H9 (cell line): ENCODE measurements at regions not wholly inside any gene's neighbourhood (a gene's known extent, or its start where the extent isn't known, plus 50 kb on each side); places are given as distances from the start of the nearest gene placed in this dataset.
A peak's percentile ranks its signal among the peaks of the same experiment; 100 is the strongest.

Source experiments
- DNase-seq: peaks from one replicate; pipeline ENCODE4 v3.0.0-alpha.2; 2017
- H2AFZ ChIP-seq: one replicate; pipeline ENCODE4 v1.6.1; 2013; ENCODE audit warnings: mild to moderate bottlenecking, low read length, control low read depth, moderate library complexity
- H2AK5ac ChIP-seq: 2 replicates; pipeline ENCODE4 v1.6.1; 2013; ENCODE audit warnings: low read length, control low read depth, mixed read lengths; ENCODE audit not compliant: insufficient read length
- H2BK120ac ChIP-seq: one replicate; pipeline ENCODE4 v1.6.1; 2013; ENCODE audit warnings: low read depth, mild to moderate bottlenecking, low read length, control low read depth, inconsistent platforms; ENCODE audit not compliant: poor library complexity, severe bottlenecking
- H2BK12ac ChIP-seq: 2 replicates; pipeline ENCODE4 v1.6.1; 2013; ENCODE audit warnings: low read length, control low read depth, mixed read lengths, low read depth; ENCODE audit not compliant: insufficient read length
- H2BK15ac ChIP-seq: 2 replicates; pipeline ENCODE4 v1.6.1; 2013; ENCODE audit warnings: low read depth, low read length, control low read depth
- H2BK20ac ChIP-seq: one replicate; pipeline ENCODE4 v1.6.1; 2013; ENCODE audit warnings: low read depth, mild to moderate bottlenecking, low read length, control low read depth, inconsistent platforms; ENCODE audit not compliant: poor library complexity, severe bottlenecking
- H2BK5ac ChIP-seq: 2 replicates; pipeline ENCODE4 v1.6.1; 2013; ENCODE audit warnings: low read length, control low read depth, mixed read lengths; ENCODE audit not compliant: insufficient read length
- H3K14ac ChIP-seq: 2 replicates; pipeline ENCODE4 v1.6.1; 2013; ENCODE audit warnings: low read length, control low read depth; ENCODE audit not compliant: insufficient read depth
- H3K18ac ChIP-seq: 2 replicates; pipeline ENCODE4 v1.6.1; 2013; ENCODE audit warnings: low read depth, mild to moderate bottlenecking, mixed read lengths, low read length, control low read depth; ENCODE audit not compliant: insufficient read length
- H3K23ac ChIP-seq: 2 replicates; pipeline ENCODE4 v1.6.1; 2013; ENCODE audit warnings: low read length, control low read depth, mixed read lengths, low read depth; ENCODE audit not compliant: insufficient read length
- H3K23me2 ChIP-seq: 2 replicates; pipeline ENCODE4 v1.6.1; 2013; ENCODE audit warnings: low read depth, mild to moderate bottlenecking, mixed read lengths, low read length, control low read depth; ENCODE audit not compliant: insufficient read length, poor library complexity, severe bottlenecking
- H3K27ac ChIP-seq: 2 replicates; pipeline ENCODE4 v1.5.1; 2013; ENCODE audit warnings: low read length, control low read depth, mixed read lengths, low read depth; ENCODE audit not compliant: insufficient read length
- H3K27me3 ChIP-seq: 2 replicates; pipeline ENCODE4 v1.6.1; 2013; ENCODE audit warnings: low read length, control low read depth, inconsistent platforms; ENCODE audit not compliant: insufficient read depth
- H3K4ac ChIP-seq: 2 replicates; pipeline ENCODE4 v1.6.1; 2013; ENCODE audit warnings: low read depth, mild to moderate bottlenecking, control low read depth, inconsistent platforms, low read length, moderate library complexity
- H3K4me1 ChIP-seq: 2 replicates; pipeline ENCODE4 v1.6.1; 2013; ENCODE audit warnings: low read length, control low read depth, inconsistent platforms; ENCODE audit not compliant: insufficient read depth
- H3K4me2 ChIP-seq: 2 replicates; pipeline ENCODE4 v1.6.1; 2013; ENCODE audit warnings: low read length, control low read depth, mixed read lengths; ENCODE audit not compliant: insufficient read length, insufficient read depth
- H3K56ac ChIP-seq: 2 replicates; pipeline ENCODE4 v1.6.1; 2013; ENCODE audit warnings: low read depth, mild to moderate bottlenecking, mixed read lengths, low read length, control low read depth; ENCODE audit not compliant: insufficient read length
- H3K79me1 ChIP-seq: 2 replicates; pipeline ENCODE4 v1.6.1; 2013; ENCODE audit warnings: low read depth, mild to moderate bottlenecking, moderate library complexity, low read length, control low read depth, inconsistent platforms; ENCODE audit not compliant: insufficient read depth, poor library complexity, severe bottlenecking
- H3K79me2 ChIP-seq: 2 replicates; pipeline ENCODE4 v1.6.1; 2013; ENCODE audit warnings: low read length, control low read depth, inconsistent platforms; ENCODE audit not compliant: insufficient read depth
- H3K9ac ChIP-seq: 2 replicates; pipeline ENCODE4 v1.6.1; 2013; ENCODE audit warnings: low read length, control low read depth, mixed read lengths; ENCODE audit not compliant: insufficient read length; ENCODE audit errors: extremely low read depth
- H3K9me3 ChIP-seq: one replicate; pipeline ENCODE4 v1.6.1; 2013; ENCODE audit warnings: low read depth, low read length, inconsistent platforms; ENCODE audit not compliant: control insufficient read depth
- H3T11ph ChIP-seq: one replicate; pipeline ENCODE4 v1.6.1; 2013; ENCODE audit warnings: mild to moderate bottlenecking, low read length, control low read depth, inconsistent platforms
- H4K20me1 ChIP-seq: one replicate; pipeline ENCODE4 v1.6.1; 2013; ENCODE audit not compliant: control insufficient read depth, insufficient read length, insufficient read depth
- H4K5ac ChIP-seq: 2 replicates; pipeline ENCODE4 v1.6.1; 2013; ENCODE audit warnings: low read depth, mild to moderate bottlenecking, mixed read lengths, low read length, control low read depth; ENCODE audit not compliant: insufficient read length
- H4K8ac ChIP-seq: replicated peaks from 2 replicates; pipeline ENCODE4 v1.6.1; 2013; ENCODE audit warnings: low read length, control low read depth, mixed read lengths, low read depth; ENCODE audit not compliant: insufficient read length
- H4K91ac ChIP-seq: 2 replicates; pipeline ENCODE4 v1.6.1; 2013; ENCODE audit warnings: low read depth, mild to moderate bottlenecking, moderate library complexity, mixed read lengths, low read length, control low read depth; ENCODE audit not compliant: insufficient read length
- H3K27ac Mint-ChIP-seq, 3 experiments: 2 replicates in 2 of 3; 3 replicates in 1 of 3; pipeline ENCODE4 v1.8.0; 2020 to 2021; ENCODE audit warnings: mixed read lengths in 3 of 3, mild to moderate bottlenecking in 1 of 3, moderate library complexity in 1 of 3
- H3K27me3 Mint-ChIP-seq: 2 replicates; pipeline ENCODE4 v1.8.0; 2021; ENCODE audit warnings: low read depth, mild to moderate bottlenecking, moderate library complexity, mixed read lengths
- H3K36me3 Mint-ChIP-seq, 3 experiments: 2 replicates in 2 of 3; 3 replicates in 1 of 3; pipeline ENCODE4 v1.8.0; 2020 to 2021; ENCODE audit warnings: low read depth in 3 of 3, mixed read lengths in 3 of 3; ENCODE audit not compliant: insufficient read depth in 1 of 3
- H3K4me1 Mint-ChIP-seq, 2 experiments: 2 replicates each; pipeline ENCODE4 v1.8.0; 2020; ENCODE audit warnings: mixed read lengths in 2 of 2
- H3K4me3 Mint-ChIP-seq, 2 experiments: 2 replicates in 1 of 2; 3 replicates in 1 of 2; pipeline ENCODE4 v1.8.0; 2020 to 2021; ENCODE audit warnings: mild to moderate bottlenecking in 2 of 2, mixed read lengths in 2 of 2, moderate library complexity in 1 of 2
- H3K9me3 Mint-ChIP-seq, 2 experiments: 2 replicates in 1 of 2; 3 replicates in 1 of 2; pipeline ENCODE4 v1.8.0; 2020; ENCODE audit warnings: mild to moderate bottlenecking in 2 of 2, mixed read lengths in 2 of 2, moderate library complexity in 1 of 2
- WGBS: extraction: QIAGEN DNeasy Blood & Tissue Kit; methylation state at CpG from one replicate; pipeline ENCODE4 v1.1.7; 2013; ENCODE audit warnings: missing lambda C conversion rate, low lambda C conversion rate, mixed read lengths; ENCODE audit not compliant: insufficient read length; ENCODE audit errors: extremely low coverage; 5-methylcytosine and 5-hydroxymethylcytosine counted together
- TF ChIP-seq, protein P1 (sequence below): fragments of 200-600 bp; sonication (generic); conservative IDR thresholded peaks from 3 replicates; pipeline ENCODE4 v1.8.0; 2021; ENCODE audit warnings: antibody characterized with exemption, mild to moderate bottlenecking

DNA sequence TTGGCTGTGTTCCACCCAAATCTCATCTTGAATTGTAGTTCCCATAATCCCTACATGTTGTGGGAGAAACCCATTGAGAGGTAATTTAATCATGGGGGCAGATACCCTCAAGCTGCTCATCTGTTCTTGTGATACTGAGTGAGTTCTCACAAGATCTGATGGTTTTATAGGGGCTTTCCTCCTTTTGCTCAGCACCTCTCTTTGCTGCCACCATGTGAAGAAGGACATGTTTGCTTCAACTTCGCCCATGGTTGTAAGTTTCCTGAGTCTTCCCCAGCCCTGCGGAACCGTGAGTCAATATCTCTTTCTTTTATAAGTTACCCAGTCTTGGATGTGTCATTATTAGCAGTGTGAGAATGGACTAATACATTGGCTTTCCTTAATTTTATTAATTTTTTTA, 527.8 kb downstream of the MDFIC start:
- Mint-ChIP-seq H3K36me3 (no peaks in the 10 kb centered on the region; a peak in 1 of 7 replicates), H3K27me3 (no peaks in the 10 kb centered on the region), H3K4me1 (no peaks in the 10 kb centered on the region), H3K9me3 (no peaks in the 10 kb centered on the region), H3K27ac (no peak overlapping the region), H3K4me3 (no peak overlapping the region)
- Histone ChIP-seq H4K5ac (no peak overlapping the region), H2BK120ac (no peak overlapping the region), H3K23ac (no peak overlapping the region), H3K56ac (no peak overlapping the region), H2BK15ac (no peak overlapping the region), H3K14ac (no peak overlapping the region), H3K79me2 (no peaks in the 10 kb centered on the region), H3K9ac (no peak overlapping the region), H3K79me1 (no peaks in the 10 kb centered on the region), H3K4me1 (no peaks in the 10 kb centered on the region), H3K9me3 (no peaks in the 10 kb centered on the region), H3K27me3 (no peaks in the 10 kb centered on the region), H2AFZ (no peak overlapping the region), H2BK5ac (no peak overlapping the region), H3K18ac (no peak overlapping the region), H3K4ac (no peak overlapping the region), H3K4me2 (no peak overlapping the region), H4K20me1 (no peaks in the 10 kb centered on the region), H3K23me2 (no peaks in the 10 kb centered on the region), H4K8ac (no peak overlapping the region), H2BK12ac (no peak overlapping the region), H3T11ph (no peak overlapping the region), H3K27ac (no peak overlapping the region), H2BK20ac (no peak overlapping the region), H4K91ac (no peak overlapping the region), H2AK5ac (no peak overlapping the region)
- WGBS, result no CpG with 5 or more reads among the region's 3 CpGs
- TF ChIP-seq, protein P1, sequence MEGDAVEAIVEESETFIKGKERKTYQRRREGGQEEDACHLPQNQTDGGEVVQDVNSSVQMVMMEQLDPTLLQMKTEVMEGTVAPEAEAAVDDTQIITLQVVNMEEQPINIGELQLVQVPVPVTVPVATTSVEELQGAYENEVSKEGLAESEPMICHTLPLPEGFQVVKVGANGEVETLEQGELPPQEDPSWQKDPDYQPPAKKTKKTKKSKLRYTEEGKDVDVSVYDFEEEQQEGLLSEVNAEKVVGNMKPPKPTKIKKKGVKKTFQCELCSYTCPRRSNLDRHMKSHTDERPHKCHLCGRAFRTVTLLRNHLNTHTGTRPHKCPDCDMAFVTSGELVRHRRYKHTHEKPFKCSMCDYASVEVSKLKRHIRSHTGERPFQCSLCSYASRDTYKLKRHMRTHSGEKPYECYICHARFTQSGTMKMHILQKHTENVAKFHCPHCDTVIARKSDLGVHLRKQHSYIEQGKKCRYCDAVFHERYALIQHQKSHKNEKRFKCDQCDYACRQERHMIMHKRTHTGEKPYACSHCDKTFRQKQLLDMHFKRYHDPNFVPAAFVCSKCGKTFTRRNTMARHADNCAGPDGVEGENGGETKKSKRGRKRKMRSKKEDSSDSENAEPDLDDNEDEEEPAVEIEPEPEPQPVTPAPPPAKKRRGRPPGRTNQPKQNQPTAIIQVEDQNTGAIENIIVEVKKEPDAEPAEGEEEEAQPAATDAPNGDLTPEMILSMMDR, result peak; percentile 32; the same call in 2 of the 3 replicates
- no peak for DNase-seq
